GM23338 (cell line): ENCODE measurements at regions not wholly inside any gene's neighbourhood (a gene's known extent, or its start where the extent isn't known, plus 50 kb on each side); places are given as distances from the start of the nearest gene placed in this dataset.

Experiments used
- ATAC-seq: fragments of 200-7000 bp; cut with Tn5 transposase; 3 replicates; pipeline ENCODE4 v1.9.1; 2020
- DNase-seq: peaks from one replicate; pipeline ENCODE4 v3.0.0-alpha.2; 2015; ENCODE audit warnings: low spot score
- H2AFZ ChIP-seq: fragments of 200-600 bp; sonication (generic); 2 replicates; pipeline ENCODE4 v1.8.0; 2016; ENCODE audit warnings: antibody characterized with exemption, mild to moderate bottlenecking, moderate library complexity
- H3F3A ChIP-seq: fragments of 200-600 bp; sonication (generic); replicated peaks from 2 replicates; pipeline ENCODE4 v1.8.0; 2017; ENCODE audit warnings: antibody characterized with exemption, mixed run types, low read depth
- H3K27ac ChIP-seq: fragments of 200-600 bp; sonication (generic); 2 replicates; pipeline ENCODE4 v1.6.1; 2016; ENCODE audit warnings: low read depth
- H3K27me3 ChIP-seq: fragments of 200-600 bp; sonication (generic); 2 replicates; pipeline ENCODE4 v1.8.0; 2016; ENCODE audit warnings: mild to moderate bottlenecking, mixed run types, moderate library complexity; ENCODE audit not compliant: insufficient read depth
- H3K36me3 ChIP-seq: fragments of 200-600 bp; sonication (generic); 2 replicates; pipeline ENCODE4 v1.8.0; 2016; ENCODE audit warnings: mild to moderate bottlenecking; ENCODE audit not compliant: insufficient read depth
- H3K4me1 ChIP-seq: fragments of 200-600 bp; sonication (generic); 2 replicates; pipeline ENCODE4 v1.8.0; 2016; ENCODE audit warnings: mild to moderate bottlenecking, moderate library complexity; ENCODE audit not compliant: insufficient read depth
- H3K4me2 ChIP-seq: fragments of 200-600 bp; sonication (generic); 2 replicates; pipeline ENCODE4 v1.7.1; 2017; ENCODE audit warnings: mixed run types
- H3K4me3 ChIP-seq: fragments of 200-600 bp; sonication (generic); 2 replicates; pipeline ENCODE4 v1.6.1; 2016; ENCODE audit warnings: mixed run types
- H3K79me2 ChIP-seq: fragments of 200-600 bp; sonication (generic); replicated peaks from 2 replicates; pipeline ENCODE4 v1.8.0; 2017; ENCODE audit warnings: mild to moderate bottlenecking; ENCODE audit not compliant: insufficient read depth
- H3K9me2 ChIP-seq: fragments of 200-600 bp; sonication (generic); 2 replicates; pipeline ENCODE4 v1.8.0; 2017; ENCODE audit not compliant: insufficient read depth
- H4K20me1 ChIP-seq: fragments of 200-600 bp; sonication (generic); replicated peaks from 2 replicates; pipeline ENCODE4 v1.8.0; 2017; ENCODE audit warnings: mild to moderate bottlenecking; ENCODE audit not compliant: insufficient read depth
- H3K27ac Mint-ChIP-seq: 2 replicates; pipeline ENCODE4 v1.8.0; 2020; ENCODE audit warnings: inconsistent platforms, mild to moderate bottlenecking, moderate library complexity, mixed read lengths
- H3K27me3 Mint-ChIP-seq: 3 replicates; pipeline ENCODE4 v1.8.0; 2022; ENCODE audit warnings: low read depth, mild to moderate bottlenecking, moderate library complexity, mixed read lengths, inconsistent platforms; ENCODE audit not compliant: insufficient read depth, poor library complexity
- H3K36me3 Mint-ChIP-seq: 3 replicates; pipeline ENCODE4 v1.8.0; 2021; ENCODE audit warnings: low read depth, mild to moderate bottlenecking, inconsistent platforms, moderate library complexity, mixed read lengths
- H3K4me1 Mint-ChIP-seq: 3 replicates; pipeline ENCODE4 v1.8.0; 2020; ENCODE audit warnings: mild to moderate bottlenecking, inconsistent platforms, mixed read lengths
- H3K4me3 Mint-ChIP-seq: 3 replicates; pipeline ENCODE4 v1.8.0; 2021; ENCODE audit warnings: moderate library complexity, mild to moderate bottlenecking, inconsistent platforms, mixed read lengths
- H3K9me3 Mint-ChIP-seq: 3 replicates; pipeline ENCODE4 v1.8.0; 2020; ENCODE audit warnings: moderate library complexity, mild to moderate bottlenecking, inconsistent platforms, mixed read lengths
- CREB1 ChIP-seq: fragments of 250-450 bp; sonication (Bioruptor Pico); IDR thresholded peaks from 2 replicates; pipeline ENCODE4 v1.5.0; 2020; ENCODE audit warnings: low read depth, mild to moderate bottlenecking, moderate library complexity
- EZH2 ChIP-seq: fragments of 200-600 bp; sonication (generic); IDR thresholded peaks from one replicate; pipeline ENCODE4 v1.8.0; 2017; ENCODE audit warnings: antibody characterized with exemption, mild to moderate bottlenecking, low read depth; ENCODE audit not compliant: unreplicated experiment
- EZH2phosphoT487 ChIP-seq: fragments of 200-600 bp; sonication (generic); IDR thresholded peaks from one replicate; pipeline ENCODE4 v1.8.1; 2018; ENCODE audit warnings: antibody characterized with exemption; ENCODE audit not compliant: unreplicated experiment
- NANOG ChIP-seq: IDR thresholded peaks from 2 replicates; pipeline ENCODE4 v1.6.1; 2016; ENCODE audit warnings: antibody characterized with exemption, borderline replicate concordance
- POLR2AphosphoS5 ChIP-seq: IDR thresholded peaks from 2 replicates; pipeline ENCODE4 v1.6.1; 2016; ENCODE audit warnings: antibody characterized with exemption, low read depth
- STAT1 ChIP-seq: IDR thresholded peaks from one replicate; pipeline ENCODE4 v1.6.1; 2016; ENCODE audit warnings: antibody characterized with exemption; ENCODE audit not compliant: unreplicated experiment
- ZNF114 ChIP-seq: fragments of 250-450 bp; sonication (Bioruptor Pico); IDR thresholded peaks from 2 replicates; pipeline ENCODE4 v1.5.0; 2020; ENCODE audit warnings: mild to moderate bottlenecking, moderate library complexity
- ZNF331 ChIP-seq: fragments of 250-450 bp; sonication (Bioruptor Pico); IDR thresholded peaks from 2 replicates; pipeline ENCODE4 v1.5.0; 2020; ENCODE audit warnings: low read depth, mild to moderate bottlenecking, moderate library complexity
- TF ChIP-seq, protein P1 (sequence below): IDR thresholded peaks from one replicate; pipeline ENCODE4 v1.6.1; 2018; ENCODE audit warnings: antibody characterized with exemption; ENCODE audit not compliant: unreplicated experiment
- TF ChIP-seq, protein P2 (sequence below), 2 experiments: fragments of 200-600 bp in 1 of 2; sonication (generic) in 1 of 2; conservative IDR thresholded peaks; 2 replicates each; pipeline versions ENCODE4 v1.5.1 to v1.6.1; 2016 to 2017; ENCODE audit warnings: antibody characterized with exemption in 2 of 2, low read depth in 2 of 2, mild to moderate bottlenecking in 2 of 2, moderate library complexity in 1 of 2
- TF ChIP-seq, protein P3 (sequence below): IDR thresholded peaks from 2 replicates; pipeline ENCODE4 v1.6.1; 2016; ENCODE audit warnings: antibody characterized with exemption

DNA sequence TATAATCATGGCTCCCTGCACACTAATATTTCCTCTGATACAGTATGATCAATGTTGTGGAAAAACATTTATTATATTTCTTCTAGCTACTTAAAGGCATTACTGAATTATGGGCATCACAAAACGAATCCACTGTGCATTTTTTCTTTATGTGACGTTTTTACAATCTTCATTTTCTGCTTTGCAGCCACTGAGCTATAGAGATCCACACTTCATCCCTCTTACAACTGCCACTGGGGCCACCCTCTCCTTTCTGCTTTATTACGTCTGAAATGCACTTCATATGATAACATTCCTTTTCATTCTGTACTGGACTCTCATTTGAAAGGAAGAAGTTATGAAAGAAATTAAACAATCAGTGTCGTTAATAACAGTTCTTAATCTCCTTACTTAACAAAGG is 394.5 kb upstream of the HNRNPA3 start:
- TF ChIP-seq EZH2phosphoT487 = no peak
- TF ChIP-seq STAT1 = no peak
- TF ChIP-seq, protein P1, sequence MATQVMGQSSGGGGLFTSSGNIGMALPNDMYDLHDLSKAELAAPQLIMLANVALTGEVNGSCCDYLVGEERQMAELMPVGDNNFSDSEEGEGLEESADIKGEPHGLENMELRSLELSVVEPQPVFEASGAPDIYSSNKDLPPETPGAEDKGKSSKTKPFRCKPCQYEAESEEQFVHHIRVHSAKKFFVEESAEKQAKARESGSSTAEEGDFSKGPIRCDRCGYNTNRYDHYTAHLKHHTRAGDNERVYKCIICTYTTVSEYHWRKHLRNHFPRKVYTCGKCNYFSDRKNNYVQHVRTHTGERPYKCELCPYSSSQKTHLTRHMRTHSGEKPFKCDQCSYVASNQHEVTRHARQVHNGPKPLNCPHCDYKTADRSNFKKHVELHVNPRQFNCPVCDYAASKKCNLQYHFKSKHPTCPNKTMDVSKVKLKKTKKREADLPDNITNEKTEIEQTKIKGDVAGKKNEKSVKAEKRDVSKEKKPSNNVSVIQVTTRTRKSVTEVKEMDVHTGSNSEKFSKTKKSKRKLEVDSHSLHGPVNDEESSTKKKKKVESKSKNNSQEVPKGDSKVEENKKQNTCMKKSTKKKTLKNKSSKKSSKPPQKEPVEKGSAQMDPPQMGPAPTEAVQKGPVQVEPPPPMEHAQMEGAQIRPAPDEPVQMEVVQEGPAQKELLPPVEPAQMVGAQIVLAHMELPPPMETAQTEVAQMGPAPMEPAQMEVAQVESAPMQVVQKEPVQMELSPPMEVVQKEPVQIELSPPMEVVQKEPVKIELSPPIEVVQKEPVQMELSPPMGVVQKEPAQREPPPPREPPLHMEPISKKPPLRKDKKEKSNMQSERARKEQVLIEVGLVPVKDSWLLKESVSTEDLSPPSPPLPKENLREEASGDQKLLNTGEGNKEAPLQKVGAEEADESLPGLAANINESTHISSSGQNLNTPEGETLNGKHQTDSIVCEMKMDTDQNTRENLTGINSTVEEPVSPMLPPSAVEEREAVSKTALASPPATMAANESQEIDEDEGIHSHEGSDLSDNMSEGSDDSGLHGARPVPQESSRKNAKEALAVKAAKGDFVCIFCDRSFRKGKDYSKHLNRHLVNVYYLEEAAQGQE = no peak
- no peak for TF ChIP-seq NANOG
- no peak for TF ChIP-seq CREB1
- no peak for TF ChIP-seq ZNF331
- TF ChIP-seq, protein P2, sequence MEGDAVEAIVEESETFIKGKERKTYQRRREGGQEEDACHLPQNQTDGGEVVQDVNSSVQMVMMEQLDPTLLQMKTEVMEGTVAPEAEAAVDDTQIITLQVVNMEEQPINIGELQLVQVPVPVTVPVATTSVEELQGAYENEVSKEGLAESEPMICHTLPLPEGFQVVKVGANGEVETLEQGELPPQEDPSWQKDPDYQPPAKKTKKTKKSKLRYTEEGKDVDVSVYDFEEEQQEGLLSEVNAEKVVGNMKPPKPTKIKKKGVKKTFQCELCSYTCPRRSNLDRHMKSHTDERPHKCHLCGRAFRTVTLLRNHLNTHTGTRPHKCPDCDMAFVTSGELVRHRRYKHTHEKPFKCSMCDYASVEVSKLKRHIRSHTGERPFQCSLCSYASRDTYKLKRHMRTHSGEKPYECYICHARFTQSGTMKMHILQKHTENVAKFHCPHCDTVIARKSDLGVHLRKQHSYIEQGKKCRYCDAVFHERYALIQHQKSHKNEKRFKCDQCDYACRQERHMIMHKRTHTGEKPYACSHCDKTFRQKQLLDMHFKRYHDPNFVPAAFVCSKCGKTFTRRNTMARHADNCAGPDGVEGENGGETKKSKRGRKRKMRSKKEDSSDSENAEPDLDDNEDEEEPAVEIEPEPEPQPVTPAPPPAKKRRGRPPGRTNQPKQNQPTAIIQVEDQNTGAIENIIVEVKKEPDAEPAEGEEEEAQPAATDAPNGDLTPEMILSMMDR (conservative IDR thresholded peaks at IDR 0.05; ENCODE audit: low read depth in 2 of 2) = no peak
- no peak for TF ChIP-seq ZNF114 (CRISPR knock-in tag)
- no peak for TF ChIP-seq EZH2
- TF ChIP-seq POLR2AphosphoS5 = no peak
- TF ChIP-seq, protein P3, sequence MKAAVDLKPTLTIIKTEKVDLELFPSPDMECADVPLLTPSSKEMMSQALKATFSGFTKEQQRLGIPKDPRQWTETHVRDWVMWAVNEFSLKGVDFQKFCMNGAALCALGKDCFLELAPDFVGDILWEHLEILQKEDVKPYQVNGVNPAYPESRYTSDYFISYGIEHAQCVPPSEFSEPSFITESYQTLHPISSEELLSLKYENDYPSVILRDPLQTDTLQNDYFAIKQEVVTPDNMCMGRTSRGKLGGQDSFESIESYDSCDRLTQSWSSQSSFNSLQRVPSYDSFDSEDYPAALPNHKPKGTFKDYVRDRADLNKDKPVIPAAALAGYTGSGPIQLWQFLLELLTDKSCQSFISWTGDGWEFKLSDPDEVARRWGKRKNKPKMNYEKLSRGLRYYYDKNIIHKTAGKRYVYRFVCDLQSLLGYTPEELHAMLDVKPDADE = no peak
- Histone ChIP-seq H3F3A (no peaks in the 10 kb centered on the region), H2AFZ (no peak overlapping the region), H3K9me2 (peaks cover 15% of the 10 kb centered on the region), H3K36me3 (no peaks in the 10 kb centered on the region), H3K27me3 (no peaks in the 10 kb centered on the region), H3K27ac (no peak overlapping the region), H3K4me1 (peaks cover 47% of the 10 kb centered on the region), H3K79me2 (no peaks in the 10 kb centered on the region), H3K4me3 (no peak overlapping the region), H4K20me1 (no peaks in the 10 kb centered on the region), H3K4me2 (peak overlapping the region; percentile 59)
- H3K4me3 Mint-ChIP-seq = no peak overlapping the region
- H3K27me3 Mint-ChIP-seq = peaks cover 12% of the 10 kb centered on the region
- no peak for ATAC-seq
- DNase-seq = no peak
- H3K9me3 Mint-ChIP-seq = no peaks in the 10 kb centered on the region
- no peak overlapping the region for H3K27ac Mint-ChIP-seq
- H3K36me3 Mint-ChIP-seq = no peaks in the 10 kb centered on the region
- H3K4me1 Mint-ChIP-seq = peaks cover 51% of the 10 kb centered on the region
